GM21717 (cell line): ENCODE measurements at regions not wholly inside any gene's neighbourhood (a gene's known extent, or its start where the extent isn't known, plus 50 kb on each side); places are given as distances from the start of the nearest gene placed in this dataset.
"Not testable (repeated sequence)": the region's sequence is repeated elsewhere in the genome, so short reads cannot be mapped to it uniquely, and the experiment has no call there.

Source experiments
- ATAC-seq: cut with Tn5 transposase; IDR thresholded peaks from one replicate; pipeline ENCODE4 v1.9.1; 2021; ENCODE audit warnings: mild to moderate bottlenecking, moderate library complexity; ENCODE audit not compliant: unreplicated experiment

GRCh38 chr21:35202431-35202830 is 153.3 kb upstream of the RUNX1 start:
- no peak for ATAC-seq

- ATAC-seq, result no peak
Observed at GRCh38 chr21:35201799-35202198, 152.7 kb upstream of the RUNX1 start.

GRCh38 chr21:35201288-35201687 is 152.2 kb upstream of the RUNX1 start:
- no peak for ATAC-seq

- ATAC-seq, result no peak
Observed at GRCh38 chr21:35199733-35200015, 150.6 kb upstream of the RUNX1 start.

- no peak for ATAC-seq
Observed at GRCh38 chr21:35198982-35199732, 150.1 kb upstream of the RUNX1 start.

- ATAC-seq, result no peak
Observed at GRCh38 chr21:35198565-35198964, 149.5 kb upstream of the RUNX1 start.

GRCh38 chr21:35197992-35198431 is 148.9 kb upstream of the RUNX1 start:
- ATAC-seq, result no peak

- no peak for ATAC-seq
Observed at GRCh38 chr21:35197191-35197590, 148.1 kb upstream of the RUNX1 start.

- ATAC-seq, result no peak
Observed at GRCh38 chr21:35196128-35196527, 147.0 kb upstream of the RUNX1 start.

GRCh38 chr21:35195232-35195631 is 146.1 kb upstream of the RUNX1 start:
- ATAC-seq, result no peak

GRCh38 chr21:35191754-35192153 is 142.7 kb upstream of the RUNX1 start:
- ATAC-seq, result no peak

GRCh38 chr21:35191128-35191527 is 142.0 kb upstream of the RUNX1 start:
- no peak for ATAC-seq

GRCh38 chr21:35190201-35190701 is 141.1 kb upstream of the RUNX1 start:
- peak; percentile 7 for ATAC-seq

GRCh38 chr21:35189077-35189863 is 140.2 kb upstream of the RUNX1 start:
- ATAC-seq, result peak; percentile 86

- not testable (repeated sequence) for ATAC-seq
Observed at GRCh38 chr21:35183389-35183788, 134.3 kb upstream of the RUNX1 start.

- ATAC-seq, result no peak
Observed at GRCh38 chr21:35179990-35180540, 131.0 kb upstream of the RUNX1 start.

- ATAC-seq, result no peak
Observed at GRCh38 chr21:35178827-35179226, 129.7 kb upstream of the RUNX1 start.

- ATAC-seq, result no peak
Observed at GRCh38 chr21:35178098-35178497, 129.0 kb upstream of the RUNX1 start.

GRCh38 chr21:35172231-35172630 is 123.1 kb upstream of the RUNX1 start:
- no peak for ATAC-seq

- ATAC-seq, result no peak
Observed at GRCh38 chr21:35171385-35171784, 122.3 kb upstream of the RUNX1 start.

- no peak for ATAC-seq
Observed at GRCh38 chr21:35170818-35171217, 121.7 kb upstream of the RUNX1 start.

GRCh38 chr21:35170244-35170643 is 121.1 kb upstream of the RUNX1 start:
- no peak for ATAC-seq
